Tibial nerve (tissue), 4 donors: ENCODE measurements at regions not wholly inside any gene's neighbourhood (a gene's known extent, or its start where the extent isn't known, plus 50 kb on each side); places are given as distances from the start of the nearest gene placed in this dataset.

Source experiments
- DNase-seq, 2 donors: peaks; one replicate each; pipeline ENCODE4 v3.0.0-alpha.2; 2019; ENCODE audit warnings: low spot score in 2 of 2
- H3K27ac ChIP-seq, 4 donors: fragments of 200-600 bp; sonication (generic) in 3 of 4; one replicate each; pipeline ENCODE4 v1.5.1; 2017 to 2019; ENCODE audit warnings: mild to moderate bottlenecking in 1 of 4
- H3K27me3 ChIP-seq, 2 donors: fragments of 200-600 bp; sonication (generic) in 1 of 2; one replicate each; pipeline versions ENCODE4 v1.5.1 to v1.6.0; 2017 to 2019
- H3K36me3 ChIP-seq, 3 donors: fragments of 200-600 bp; sonication (generic); one replicate each; pipeline ENCODE4 v1.5.1; 2018 to 2019
- H3K4me1 ChIP-seq, 4 donors: fragments of 200-600 bp; sonication (generic) in 3 of 4; one replicate each; pipeline ENCODE4 v1.5.1; 2017 to 2019
- H3K4me3 ChIP-seq, 4 donors: fragments of 200-600 bp; sonication (generic) in 3 of 4; one replicate each; pipeline ENCODE4 v1.5.1; 2017 to 2019; ENCODE audit warnings: mild to moderate bottlenecking in 1 of 4, moderate library complexity in 1 of 4
- H3K9me3 ChIP-seq, 4 donors: fragments of 200-600 bp; sonication (generic) in 3 of 4; one replicate each; pipeline ENCODE4 v1.5.1; 2017 to 2019
- CTCF ChIP-seq, 5 experiments: fragments of 200-600 bp in 3 of 5; fragments of 450-650 bp in 2 of 5; sonication (generic) in 3 of 5; IDR thresholded peaks; one replicate each; pipeline ENCODE4 v1.5.1; 2016 to 2019; ENCODE audit warnings: antibody characterized with exemption in 5 of 5, mild to moderate bottlenecking in 3 of 5, moderate library complexity in 2 of 5
- EP300 ChIP-seq, 2 donors: sonication (generic); formaldehyde crosslinking; IDR thresholded peaks; one replicate each; pipeline ENCODE4 v1.6.1; 2017; ENCODE audit warnings: antibody characterized with exemption in 2 of 2, mild to moderate bottlenecking in 1 of 2
- POLR2A ChIP-seq, 2 donors: fragments of 450-650 bp; IDR thresholded peaks; one replicate each; pipeline ENCODE4 v1.6.1; 2017; ENCODE audit warnings: antibody characterized with exemption in 2 of 2, mild to moderate bottlenecking in 2 of 2, moderate library complexity in 2 of 2
- WGBS, 2 donors: methylation state at CpG; one replicate each; pipeline ENCODE4 v1.1.5; 2018; 5-methylcytosine and 5-hydroxymethylcytosine counted together

- Histone ChIP-seq H3K36me3 (no peaks in the 10 kb centered on the region), H3K4me1 (no peaks in the 10 kb centered on the region), H3K9me3 (peaks cover 0 to 27% (median 6%) of the 10 kb centered on the region in 4 donors), H3K27ac (no peak overlapping the region), H3K4me3 (no peak overlapping the region), H3K27me3 (no peaks in the 10 kb centered on the region)
- no peak for TF ChIP-seq CTCF (IDR thresholded peaks at IDR 0.05)
- no peak for TF ChIP-seq EP300 (IDR thresholded peaks at IDR 0.05)
- no peak for TF ChIP-seq POLR2A (IDR thresholded peaks at IDR 0.05)
- 50 to 81% methylated on average over 4 of the region's 4 CpGs for WGBS, 2 donors
- DNase-seq: no peak
Measured at GRCh38 chr2:78029392-78029995, 507.3 kb upstream of the LRRTM4 start.

GRCh38 chr2:78034706-78035105 lies 512.5 kb upstream of the LRRTM4 start:
- no peak overlapping the region for H3K4me3 ChIP-seq
- H3K4me1 ChIP-seq: no peaks in the 10 kb centered on the region
- WGBS, 2 donors: 49 to 63% methylated on average over 3 of the region's 3 CpGs
- TF ChIP-seq POLR2A (IDR thresholded peaks at IDR 0.05) (no peak), CTCF (IDR thresholded peaks at IDR 0.05) (no peak), EP300 (IDR thresholded peaks at IDR 0.05) (no peak)
- H3K9me3 ChIP-seq: peaks cover 0 to 9% (median 1%) of the 10 kb centered on the region in 4 donors
- no peaks in the 10 kb centered on the region for H3K36me3 ChIP-seq
- no peak overlapping the region for H3K27ac ChIP-seq
- no peaks in the 10 kb centered on the region for H3K27me3 ChIP-seq
- no peak for DNase-seq

- TF ChIP-seq CTCF (IDR thresholded peaks at IDR 0.05) (no peak), EP300 (IDR thresholded peaks at IDR 0.05) (no peak), POLR2A (IDR thresholded peaks at IDR 0.05) (no peak)
- 72 to 75% methylated on average over 2 of the region's 2 CpGs for WGBS, 2 donors
- H3K4me3 ChIP-seq: no peak overlapping the region
- DNase-seq: no peak
- no peaks in the 10 kb centered on the region for H3K27me3 ChIP-seq
- H3K36me3 ChIP-seq: no peaks in the 10 kb centered on the region
- peaks cover 0 to 2% (median 0%) of the 10 kb centered on the region in 4 donors for H3K9me3 ChIP-seq
- H3K27ac ChIP-seq: no peak overlapping the region
- H3K4me1 ChIP-seq: no peaks in the 10 kb centered on the region
Measured at GRCh38 chr2:78035804-78036203, 513.6 kb upstream of the LRRTM4 start.

GRCh38 chr2:78051480-78051879 lies 529.3 kb upstream of the LRRTM4 start:
- Histone ChIP-seq H3K36me3 (no peaks in the 10 kb centered on the region), H3K27ac (no peak overlapping the region), H3K27me3 (no peaks in the 10 kb centered on the region), H3K9me3 (peaks cover 0 to 44% (median 0%) of the 10 kb centered on the region in 4 donors), H3K4me1 (no peaks in the 10 kb centered on the region), H3K4me3 (no peak overlapping the region)
- TF ChIP-seq EP300 (IDR thresholded peaks at IDR 0.05) (no peak), CTCF (IDR thresholded peaks at IDR 0.05) (no peak), POLR2A (IDR thresholded peaks at IDR 0.05) (no peak)
- 91 to 92% methylated on average over 5 of the region's 5 CpGs for WGBS, 2 donors
- no peak for DNase-seq

- DNase-seq: no peak
- no peak overlapping the region for H3K4me3 ChIP-seq
Measured at GRCh38 chr2:78056976-78057375, 534.8 kb upstream of the LRRTM4 start.

GRCh38 chr2:78061301-78061700 lies 539.1 kb upstream of the LRRTM4 start:
- Histone ChIP-seq H3K27ac (no peak overlapping the region), H3K36me3 (no peaks in the 10 kb centered on the region), H3K4me1 (no peaks in the 10 kb centered on the region), H3K27me3 (no peaks in the 10 kb centered on the region), H3K4me3 (no peak overlapping the region), H3K9me3 (no peaks in the 10 kb centered on the region)
- TF ChIP-seq EP300 (IDR thresholded peaks at IDR 0.05): no peak
- no peak for TF ChIP-seq CTCF (IDR thresholded peaks at IDR 0.05)
- TF ChIP-seq POLR2A (IDR thresholded peaks at IDR 0.05): no peak
- WGBS, 2 donors: 28 to 47% methylated on average over 2 of the region's 2 CpGs
- no peak for DNase-seq

More at GRCh38 chr2:78056976-78057375, 534.8 kb upstream of the LRRTM4 start:
- Histone ChIP-seq H3K9me3 (peaks cover 0 to 10% (median 0%) of the 10 kb centered on the region in 4 donors), H3K36me3 (no peaks in the 10 kb centered on the region), H3K27me3 (no peaks in the 10 kb centered on the region), H3K4me1 (no peaks in the 10 kb centered on the region), H3K27ac (no peak overlapping the region)
- TF ChIP-seq POLR2A (IDR thresholded peaks at IDR 0.05): no peak
